Esophagus muscularis mucosa (tissue), 3 donors: ENCODE measurements at regions not wholly inside any gene's neighbourhood (a gene's known extent, or its start where the extent isn't known, plus 50 kb on each side); places are given as distances from the start of the nearest gene placed in this dataset.

Source experiments
- POLR2A ChIP-seq: fragments of 450-650 bp; IDR thresholded peaks from one replicate; pipeline ENCODE4 v1.6.1; 2017; ENCODE audit warnings: antibody characterized with exemption, moderate library complexity, mild to moderate bottlenecking, low read depth
- POLR2AphosphoS5 ChIP-seq, 2 donors: sonication (generic); formaldehyde crosslinking; IDR thresholded peaks; one replicate each; pipeline ENCODE4 v1.6.1; 2017; ENCODE audit warnings: antibody characterized with exemption in 2 of 2
- TF ChIP-seq, protein P1 (sequence below), 3 experiments: fragments of 200-600 bp in 2 of 3; fragments of 450-650 bp in 1 of 3; sonication (generic) in 2 of 3; IDR thresholded peaks; one replicate each; pipeline ENCODE4 v1.5.1; 2017 to 2019; ENCODE audit warnings: antibody characterized with exemption in 3 of 3, mild to moderate bottlenecking in 2 of 3, moderate library complexity in 1 of 3

DNA sequence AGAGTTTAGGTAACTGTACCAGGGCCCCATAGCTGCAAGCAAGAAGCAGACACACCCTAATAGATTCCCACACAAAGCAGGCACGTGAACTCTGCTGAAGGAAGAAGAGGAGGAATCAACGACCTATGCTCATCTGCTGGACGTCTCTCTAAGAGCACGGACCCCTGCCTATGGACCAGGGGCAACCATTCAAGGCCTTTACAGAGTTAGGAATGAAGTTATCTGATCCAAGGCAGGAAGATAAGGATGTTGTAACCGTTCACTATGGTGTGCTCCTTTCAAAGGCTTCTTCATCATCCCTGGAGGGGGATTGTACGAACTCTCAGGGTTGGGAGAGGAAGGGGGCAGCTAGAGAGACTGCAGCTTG is 141.6 kb upstream of the PARP11 start:
- TF ChIP-seq POLR2A (no peak), POLR2AphosphoS5 (IDR thresholded peaks at IDR 0.05) (no peak)
- TF ChIP-seq, protein P1, sequence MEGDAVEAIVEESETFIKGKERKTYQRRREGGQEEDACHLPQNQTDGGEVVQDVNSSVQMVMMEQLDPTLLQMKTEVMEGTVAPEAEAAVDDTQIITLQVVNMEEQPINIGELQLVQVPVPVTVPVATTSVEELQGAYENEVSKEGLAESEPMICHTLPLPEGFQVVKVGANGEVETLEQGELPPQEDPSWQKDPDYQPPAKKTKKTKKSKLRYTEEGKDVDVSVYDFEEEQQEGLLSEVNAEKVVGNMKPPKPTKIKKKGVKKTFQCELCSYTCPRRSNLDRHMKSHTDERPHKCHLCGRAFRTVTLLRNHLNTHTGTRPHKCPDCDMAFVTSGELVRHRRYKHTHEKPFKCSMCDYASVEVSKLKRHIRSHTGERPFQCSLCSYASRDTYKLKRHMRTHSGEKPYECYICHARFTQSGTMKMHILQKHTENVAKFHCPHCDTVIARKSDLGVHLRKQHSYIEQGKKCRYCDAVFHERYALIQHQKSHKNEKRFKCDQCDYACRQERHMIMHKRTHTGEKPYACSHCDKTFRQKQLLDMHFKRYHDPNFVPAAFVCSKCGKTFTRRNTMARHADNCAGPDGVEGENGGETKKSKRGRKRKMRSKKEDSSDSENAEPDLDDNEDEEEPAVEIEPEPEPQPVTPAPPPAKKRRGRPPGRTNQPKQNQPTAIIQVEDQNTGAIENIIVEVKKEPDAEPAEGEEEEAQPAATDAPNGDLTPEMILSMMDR (IDR thresholded peaks at IDR 0.05): no peak
